ENCODE measurements at regions not wholly inside any gene's neighbourhood (a gene's known extent, or its start where the extent isn't known, plus 50 kb on each side); places are given as distances from the start of the nearest gene placed in this dataset.

DNA sequence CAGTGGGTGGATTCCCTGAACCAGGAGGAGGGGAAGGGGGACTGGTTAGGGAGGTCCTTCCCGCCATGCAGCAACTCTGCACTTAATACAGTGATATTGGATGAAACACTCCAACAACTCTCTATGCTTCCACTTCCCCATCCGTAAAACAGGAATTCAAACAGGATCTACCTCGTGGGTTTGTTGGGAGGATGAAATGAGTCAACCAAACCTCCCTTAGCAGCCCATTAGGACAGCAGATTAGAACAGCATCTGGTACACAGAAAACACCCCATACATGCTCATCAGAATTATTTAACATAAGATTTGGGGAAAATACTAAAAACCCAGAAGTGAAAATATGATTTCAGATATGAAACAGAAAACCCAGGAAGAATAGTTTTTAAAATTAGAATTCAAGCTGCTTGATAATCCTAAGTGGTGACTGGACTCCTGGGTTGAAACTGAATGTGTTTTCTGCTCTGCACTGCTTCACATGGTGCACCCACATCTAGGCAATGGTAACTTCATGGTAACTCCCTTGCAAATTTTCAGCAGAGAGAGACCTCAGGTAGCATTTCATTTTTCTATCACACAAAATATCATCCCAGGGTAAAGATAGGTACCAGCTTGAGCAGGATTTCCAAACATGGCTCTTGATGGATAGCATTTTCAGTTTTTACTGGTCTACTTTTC lies 326.8 kb upstream of the FRG2C start:
- TF ChIP-seq, protein P1, sequence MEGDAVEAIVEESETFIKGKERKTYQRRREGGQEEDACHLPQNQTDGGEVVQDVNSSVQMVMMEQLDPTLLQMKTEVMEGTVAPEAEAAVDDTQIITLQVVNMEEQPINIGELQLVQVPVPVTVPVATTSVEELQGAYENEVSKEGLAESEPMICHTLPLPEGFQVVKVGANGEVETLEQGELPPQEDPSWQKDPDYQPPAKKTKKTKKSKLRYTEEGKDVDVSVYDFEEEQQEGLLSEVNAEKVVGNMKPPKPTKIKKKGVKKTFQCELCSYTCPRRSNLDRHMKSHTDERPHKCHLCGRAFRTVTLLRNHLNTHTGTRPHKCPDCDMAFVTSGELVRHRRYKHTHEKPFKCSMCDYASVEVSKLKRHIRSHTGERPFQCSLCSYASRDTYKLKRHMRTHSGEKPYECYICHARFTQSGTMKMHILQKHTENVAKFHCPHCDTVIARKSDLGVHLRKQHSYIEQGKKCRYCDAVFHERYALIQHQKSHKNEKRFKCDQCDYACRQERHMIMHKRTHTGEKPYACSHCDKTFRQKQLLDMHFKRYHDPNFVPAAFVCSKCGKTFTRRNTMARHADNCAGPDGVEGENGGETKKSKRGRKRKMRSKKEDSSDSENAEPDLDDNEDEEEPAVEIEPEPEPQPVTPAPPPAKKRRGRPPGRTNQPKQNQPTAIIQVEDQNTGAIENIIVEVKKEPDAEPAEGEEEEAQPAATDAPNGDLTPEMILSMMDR (IDR thresholded peaks at IDR 0.05), result no peak
- TF ChIP-seq POLR2A (IDR thresholded peaks at IDR 0.05), result no peak

All from right lobe of liver (tissue), 4 donors.